SK-N-SH (cell line): ENCODE measurements at regions not wholly inside any gene's neighbourhood (a gene's known extent, or its start where the extent isn't known, plus 50 kb on each side); places are given as distances from the start of the nearest gene placed in this dataset.
"Not testable (repeated sequence)": the region's sequence is repeated elsewhere in the genome, so short reads cannot be mapped to it uniquely, and the experiment has no call there.

Experiments used
- CTCF ChIA-PET: fragments of 300-600, 350-600 bp; formaldehyde crosslinking; extraction: SDS; loops from one replicate; lab custom pipeline; 2021; lab: Yijun Ruan, JAX
- POLR2A ChIA-PET: fragments of 350-600 bp; sonication (Branson Sonifier 250); formaldehyde crosslinking; extraction: SDS; loops from one replicate; lab custom pipeline; 2020; ENCODE audit warnings: antibody characterized with exemption, inconsistent platforms; lab: Yijun Ruan, JAX
- DNase-seq: peaks from one replicate; pipeline ENCODE4 v3.0.0; 2012
- H2AFZ ChIP-seq: fragments of 200-600 bp; sonication (generic); 2 replicates; pipeline ENCODE4 v1.8.1; 2016; ENCODE audit warnings: antibody characterized with exemption, mild to moderate bottlenecking, low read depth
- H3F3A ChIP-seq: fragments of 200-600 bp; sonication (generic); replicated peaks from 2 replicates; pipeline ENCODE3; 2016; ENCODE audit warnings: antibody characterized with exemption, mild to moderate bottlenecking; ENCODE audit not compliant: insufficient read depth
- H3K27ac ChIP-seq, 2 experiments: fragments of 200-500 bp in 1 of 2; fragments of 200-600 bp in 1 of 2; sonication (Bioruptor generic) in 1 of 2; sonication (generic), shearing (Covaris generic) in 1 of 2; 2 replicates each; pipeline versions ENCODE4 v1.5.1 to v1.6.1; 2014 to 2016; ENCODE audit warnings: low read depth in 2 of 2, inconsistent platforms in 1 of 2, low read length in 1 of 2, mild to moderate bottlenecking in 1 of 2, mixed read lengths in 1 of 2
- H3K27me3 ChIP-seq: fragments of 200-600 bp; sonication (generic), shearing (Covaris generic); 2 replicates; pipeline ENCODE4 v1.6.1; 2016; ENCODE audit warnings: mixed run types; ENCODE audit not compliant: insufficient read depth
- H3K36me3 ChIP-seq, 2 experiments: fragments of 200-500 bp in 1 of 2; fragments of 200-600 bp in 1 of 2; sonication (Bioruptor generic) in 1 of 2; sonication (generic) in 1 of 2; replicated peaks in 1 of 2; 2 replicates each; pipeline versions ENCODE3 to v1.5.1; 2014 to 2016; ENCODE audit warnings: low read length in 1 of 2, mild to moderate bottlenecking in 1 of 2; ENCODE audit not compliant: insufficient read depth in 2 of 2, control insufficient read depth in 1 of 2
- H3K4me1 ChIP-seq, 2 experiments: fragments of 200-500 bp in 1 of 2; fragments of 200-600 bp in 1 of 2; sonication (Bioruptor generic) in 1 of 2; sonication (generic), shearing (Covaris generic) in 1 of 2; 2 replicates each; pipeline versions ENCODE4 v1.5.1 to v1.6.1; 2014 to 2016; ENCODE audit warnings: low read depth in 1 of 2, low read length in 1 of 2, mixed run types in 1 of 2; ENCODE audit not compliant: insufficient read depth in 2 of 2, control insufficient read depth in 1 of 2
- H3K4me2 ChIP-seq: fragments of 200-600 bp; sonication (generic), shearing (Covaris generic); 2 replicates; pipeline ENCODE4 v1.6.1; 2017; ENCODE audit warnings: mixed run types
- H3K4me3 ChIP-seq, 2 experiments: fragments of 200-500 bp in 1 of 2; fragments of 200-600 bp in 1 of 2; sonication (Bioruptor generic) in 1 of 2; sonication (generic), shearing (Covaris generic) in 1 of 2; 2 replicates each; pipeline versions ENCODE4 v1.5.1 to v1.8.1; 2014 to 2016; ENCODE audit warnings: low read depth in 2 of 2, inconsistent platforms in 1 of 2, low read length in 1 of 2, mild to moderate bottlenecking in 1 of 2, mixed read lengths in 1 of 2, moderate library complexity in 1 of 2
- H3K79me2 ChIP-seq: fragments of 200-600 bp; sonication (generic); 2 replicates; pipeline ENCODE4 v1.8.1; 2017; ENCODE audit warnings: mild to moderate bottlenecking; ENCODE audit not compliant: insufficient read depth
- H3K9ac ChIP-seq: fragments of 200-600 bp; sonication (generic); 2 replicates; pipeline ENCODE4 v1.6.1; 2017; ENCODE audit warnings: mixed run types
- H3K9me2 ChIP-seq: fragments of 200-600 bp; sonication (generic); 2 replicates; pipeline ENCODE4 v1.6.1; 2017; ENCODE audit warnings: mixed run types
- H3K9me3 ChIP-seq: fragments of 200-600 bp; sonication (generic); 2 replicates; pipeline ENCODE4 v1.6.1; 2017; ENCODE audit warnings: mixed run types, mild to moderate bottlenecking, moderate library complexity
- H4K20me1 ChIP-seq: fragments of 200-600 bp; sonication (generic); 2 replicates; pipeline ENCODE4 v1.6.1; 2017; ENCODE audit warnings: mild to moderate bottlenecking, mixed run types; ENCODE audit not compliant: insufficient read depth
- CHD2 ChIP-seq: fragments of 150-350 bp; IDR thresholded peaks from 2 replicates; pipeline ENCODE4 v1.6.1; 2018; ENCODE audit warnings: low read length; ENCODE audit not compliant: partially characterized antibody
- EP300 ChIP-seq, 2 experiments: IDR thresholded peaks; 2 replicates each; pipeline versions ENCODE4 v1.4.0 to v1.6.1; 2012; ENCODE audit warnings: borderline replicate concordance in 1 of 2, low read depth in 1 of 2, low read length in 1 of 2
- FOXJ3 ChIP-seq: sonication (generic); formaldehyde crosslinking; IDR thresholded peaks from 2 replicates; pipeline ENCODE4 v1.5.1; 2020; ENCODE audit warnings: mild to moderate bottlenecking, missing genetic modification reagents
- FOXM1 ChIP-seq: IDR thresholded peaks from 2 replicates; pipeline ENCODE4 v1.4.0; 2012; ENCODE audit warnings: low read depth, mild to moderate bottlenecking
- GATA2 ChIP-seq: sonication (generic); formaldehyde crosslinking; IDR thresholded peaks from 2 replicates; pipeline ENCODE4 v1.5.0; 2020; ENCODE audit warnings: mild to moderate bottlenecking, missing genetic modification reagents
- JUND ChIP-seq: IDR thresholded peaks from 2 replicates; pipeline ENCODE4 v1.4.0; 2012
- MXI1 ChIP-seq: IDR thresholded peaks from 2 replicates; pipeline ENCODE4 v1.6.1; 2012; ENCODE audit warnings: mild to moderate bottlenecking, low read depth, low read length, improper control_type of control experiment
- POLR2AphosphoS5 ChIP-seq: IDR thresholded peaks from 2 replicates; pipeline ENCODE4 v1.6.1; 2012; ENCODE audit warnings: low read depth, low read length
- RXRA ChIP-seq: IDR thresholded peaks from 2 replicates; pipeline ENCODE4 v1.4.0; 2012; ENCODE audit warnings: low read depth, mild to moderate bottlenecking, borderline replicate concordance
- TAF1 ChIP-seq: IDR thresholded peaks from 2 replicates; pipeline ENCODE4 v1.6.1; 2012; ENCODE audit warnings: low read depth, mild to moderate bottlenecking, low read length, moderate library complexity, borderline replicate concordance
- TCF12 ChIP-seq: IDR thresholded peaks from 2 replicates; pipeline ENCODE4 v1.4.0; 2012
- WGBS: methylation state at CpG from one replicate; pipeline ENCODE4 v1.1.6; 2017; ENCODE audit warnings: low lambda C conversion rate; 5-methylcytosine and 5-hydroxymethylcytosine counted together
- TF ChIP-seq, protein P1 (sequence below): fragments of 200-600 bp; sonication (generic); IDR thresholded peaks from 2 replicates; pipeline ENCODE4 v1.6.1; 2017; ENCODE audit warnings: antibody characterized with exemption, mild to moderate bottlenecking, moderate library complexity

DNA sequence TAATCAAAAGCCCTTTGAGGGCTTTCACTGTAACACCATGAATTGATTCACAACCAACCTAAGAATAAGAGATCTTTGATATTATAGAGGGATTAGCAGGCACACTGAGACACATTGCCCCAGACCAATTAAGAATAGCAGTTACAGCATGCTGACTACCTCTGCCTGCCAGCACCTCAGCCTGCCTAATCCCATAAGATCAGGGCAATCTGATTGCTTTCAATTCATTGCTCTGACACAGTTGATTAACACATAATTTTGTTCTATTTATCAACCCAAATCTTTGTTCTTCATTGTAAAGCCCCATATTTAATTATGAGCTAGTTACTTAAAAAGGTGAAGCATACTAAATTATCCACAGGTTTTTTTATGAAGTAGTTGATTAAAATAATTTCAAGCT, 548.8 kb upstream of the ZP4 start:
- Histone ChIP-seq H3K4me3 (no peak overlapping the region), H3K27me3 (no peaks in the 10 kb centered on the region), H4K20me1 (no peaks in the 10 kb centered on the region), H3F3A (no peaks in the 10 kb centered on the region), H3K4me2 (no peak overlapping the region), H3K36me3 (no peaks in the 10 kb centered on the region), H3K9ac (no peak overlapping the region), H3K27ac (peak overlapping the region in 1 of 2 experiments; percentile 69; a peak in 2 of 4 replicates), H2AFZ (no peak overlapping the region), H3K9me2 (0 out of 2 replicates have a peak, but pooled peaks cover 5% of the 10 kb centered on the region), H3K9me3 (no peaks in the 10 kb centered on the region), H3K79me2 (no peaks in the 10 kb centered on the region), H3K4me1 (peaks cover 0 to 9% of the 10 kb centered on the region in 2 experiments; a peak in 2 of 4 replicates)
- CTCF ChIA-PET, result no interaction called here
- POLR2A ChIA-PET, result no interaction called here
- TF ChIP-seq CHD2 (no peak), GATA2 (0 out of 2 replicates have a peak, but pooled peaks have one; percentile 15)
- peak; percentile 4 for DNase-seq

DNA sequence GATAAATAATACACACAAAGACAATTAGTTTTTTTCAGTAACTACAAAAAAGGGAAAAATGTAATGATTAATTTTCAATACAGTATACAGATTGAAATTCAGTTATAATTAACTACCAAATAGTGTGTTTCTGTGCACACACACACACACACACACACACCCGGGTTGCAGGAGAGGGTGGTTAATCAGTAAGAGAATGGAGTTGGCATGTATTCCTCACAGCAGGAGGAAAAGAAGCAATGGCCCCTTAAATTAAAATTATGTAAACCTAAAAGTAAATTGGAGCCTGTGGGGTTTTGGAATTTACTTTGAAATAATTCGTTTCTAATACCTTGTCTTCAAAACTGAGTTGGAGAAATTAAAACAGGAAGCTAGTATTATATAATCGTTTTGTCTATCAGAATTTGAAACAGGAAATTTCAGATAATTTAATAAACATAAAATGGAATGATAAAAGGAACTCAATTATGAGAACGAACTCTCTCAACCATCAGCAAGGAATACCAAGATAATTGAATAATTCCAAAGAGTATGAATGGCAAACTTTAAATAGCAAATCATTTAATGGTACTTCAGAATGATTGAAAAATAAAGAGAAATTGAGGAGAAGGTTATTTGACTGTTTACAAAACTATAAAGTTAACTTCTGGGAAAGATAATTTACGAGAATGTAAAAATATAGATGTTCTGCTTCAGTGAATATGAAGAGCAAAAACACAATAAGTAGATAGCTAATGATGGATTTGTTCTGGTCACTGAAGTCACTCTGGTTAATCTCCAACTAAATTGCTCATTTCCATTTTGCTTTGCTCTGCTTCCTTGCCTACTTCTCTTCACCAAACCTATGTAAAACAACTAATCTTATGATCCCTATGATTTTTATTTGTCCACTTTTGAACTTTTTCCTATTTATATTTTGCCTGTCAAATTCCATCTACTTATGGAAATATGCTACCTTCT, 547.9 kb upstream of the ZP4 start:
- H3K4me1 ChIP-seq, result peaks cover 0 to 9% of the 10 kb centered on the region in 2 experiments; a peak in 2 of 4 replicates
- H3K9me3 ChIP-seq, result no peaks in the 10 kb centered on the region
- no peaks in the 10 kb centered on the region for H3K27me3 ChIP-seq
- DNase-seq, result no peak
- H4K20me1 ChIP-seq, result no peaks in the 10 kb centered on the region
- no peak overlapping the region for H2AFZ ChIP-seq
- POLR2A ChIA-PET, result no interaction called here
- no peaks in the 10 kb centered on the region for H3F3A ChIP-seq
- H3K4me3 ChIP-seq, result no peak overlapping the region
- TF ChIP-seq TAF1, result no peak
- no peak for TF ChIP-seq RXRA
- no peak for TF ChIP-seq TCF12
- TF ChIP-seq FOXM1, result no peak
- no peak for TF ChIP-seq JUND
- no peak for TF ChIP-seq MXI1
- TF ChIP-seq CHD2, result no peak
- TF ChIP-seq FOXJ3 (CRISPR knock-in tag), result no peak
- no peak for TF ChIP-seq POLR2AphosphoS5
- TF ChIP-seq EP300 (IDR thresholded peaks at IDR 0.05; ENCODE audit: borderline replicate concordance in 1 of 2, low read depth in 1 of 2, low read length in 1 of 2), result no peak
- H3K27ac ChIP-seq, result peak overlapping the region in 1 of 2 experiments; percentile 69; a peak in 2 of 4 replicates
- WGBS, result 19% methylated on average over 5 of the region's 5 CpGs
- H3K79me2 ChIP-seq, result no peaks in the 10 kb centered on the region
- H3K36me3 ChIP-seq, result no peaks in the 10 kb centered on the region
- H3K9me2 ChIP-seq, result 0 out of 2 replicates have a peak, but pooled peaks cover 5% of the 10 kb centered on the region
- CTCF ChIA-PET, result interaction anchor here (1.8 kb wide), 1 partner anchor 9 kb away, joined by 5 read pairs; no protein-coding TSS in a partner anchor
- H3K9ac ChIP-seq, result no peak overlapping the region
- no peak overlapping the region for H3K4me2 ChIP-seq

DNA sequence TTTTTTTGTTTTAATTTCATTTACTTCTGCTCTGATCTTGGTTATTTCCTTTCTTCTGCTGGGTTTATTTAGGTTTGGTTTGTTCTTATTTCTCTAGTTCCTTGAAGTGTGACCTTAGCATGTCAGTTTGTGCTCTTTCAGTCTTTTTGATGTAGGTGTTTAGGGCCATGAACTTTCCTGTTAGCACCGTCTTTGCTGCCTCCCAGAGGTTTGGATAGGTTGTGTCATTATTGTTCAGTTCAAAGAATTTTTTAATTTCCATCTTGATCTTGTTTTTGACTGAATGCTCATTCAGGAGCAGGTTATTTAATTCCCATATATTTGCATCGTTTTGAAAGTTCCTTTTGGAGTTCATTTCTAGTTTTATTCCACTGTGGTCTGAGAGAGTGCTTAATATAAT, 539.0 kb upstream of the ZP4 start:
- DNase-seq, H3K27me3 ChIP-seq, POLR2A ChIA-PET, H3K4me2 ChIP-seq, H3F3A ChIP-seq, H3K36me3 ChIP-seq, H4K20me1 ChIP-seq, H3K9me2 ChIP-seq, H3K9ac ChIP-seq, H3K79me2 ChIP-seq, H2AFZ ChIP-seq, H3K27ac ChIP-seq, H3K4me3 ChIP-seq, CTCF ChIA-PET, H3K4me1 ChIP-seq, H3K9me3 ChIP-seq: not testable (repeated sequence)
- 44% methylated on average over 2 of the region's 2 CpGs for WGBS
- TF ChIP-seq, protein P1, sequence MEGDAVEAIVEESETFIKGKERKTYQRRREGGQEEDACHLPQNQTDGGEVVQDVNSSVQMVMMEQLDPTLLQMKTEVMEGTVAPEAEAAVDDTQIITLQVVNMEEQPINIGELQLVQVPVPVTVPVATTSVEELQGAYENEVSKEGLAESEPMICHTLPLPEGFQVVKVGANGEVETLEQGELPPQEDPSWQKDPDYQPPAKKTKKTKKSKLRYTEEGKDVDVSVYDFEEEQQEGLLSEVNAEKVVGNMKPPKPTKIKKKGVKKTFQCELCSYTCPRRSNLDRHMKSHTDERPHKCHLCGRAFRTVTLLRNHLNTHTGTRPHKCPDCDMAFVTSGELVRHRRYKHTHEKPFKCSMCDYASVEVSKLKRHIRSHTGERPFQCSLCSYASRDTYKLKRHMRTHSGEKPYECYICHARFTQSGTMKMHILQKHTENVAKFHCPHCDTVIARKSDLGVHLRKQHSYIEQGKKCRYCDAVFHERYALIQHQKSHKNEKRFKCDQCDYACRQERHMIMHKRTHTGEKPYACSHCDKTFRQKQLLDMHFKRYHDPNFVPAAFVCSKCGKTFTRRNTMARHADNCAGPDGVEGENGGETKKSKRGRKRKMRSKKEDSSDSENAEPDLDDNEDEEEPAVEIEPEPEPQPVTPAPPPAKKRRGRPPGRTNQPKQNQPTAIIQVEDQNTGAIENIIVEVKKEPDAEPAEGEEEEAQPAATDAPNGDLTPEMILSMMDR, result 0 out of 2 replicates have a peak, but pooled peaks have one; percentile 11
